ENCODE measurements at regions not wholly inside any gene's neighbourhood (a gene's known extent, or its start where the extent isn't known, plus 50 kb on each side); places are given as distances from the start of the nearest gene placed in this dataset.

GRCh38 chr2:230631470-230631869 is 81.2 kb upstream of the CAB39 start:
- TF ChIP-seq CTCF (tag by site-specific recombination; IDR thresholded peaks at IDR 0.05) (no peak), ZNF324 (tag by site-specific recombination; IDR thresholded peaks at IDR 0.05) (no peak), KLF16 (tag by site-specific recombination; IDR thresholded peaks at IDR 0.05) (no peak), YY2 (tag by site-specific recombination; IDR thresholded peaks at IDR 0.05) (no peak), ZNF645 (tag by site-specific recombination; IDR thresholded peaks at IDR 0.05) (no peak), REST (tag by site-specific recombination; IDR thresholded peaks at IDR 0.05) (no peak), ZNF2 (tag by site-specific recombination; IDR thresholded peaks at IDR 0.05) (no peak), ZNF433 (tag by site-specific recombination; IDR thresholded peaks at IDR 0.05; ENCODE audit: low read depth) (no peak), PRDM1 (tag by site-specific recombination; IDR thresholded peaks at IDR 0.05) (no peak), ZBTB6 (tag by site-specific recombination; IDR thresholded peaks at IDR 0.05) (no peak), ZNF311 (tag by site-specific recombination; IDR thresholded peaks at IDR 0.05; ENCODE audit: borderline replicate concordance) (no peak), ZFP37 (tag by site-specific recombination; IDR thresholded peaks at IDR 0.05) (no peak)

Data from HEK293 (cell line).